Body of pancreas (tissue), 4 donors: ENCODE measurements at regions not wholly inside any gene's neighbourhood (a gene's known extent, or its start where the extent isn't known, plus 50 kb on each side); places are given as distances from the start of the nearest gene placed in this dataset.
"Not testable (repeated sequence)": the region's sequence is repeated elsewhere in the genome, so short reads cannot be mapped to it uniquely, and the experiment has no call there.

Experiments used
- POLR2A ChIP-seq, 3 donors: fragments of 450-650 bp; IDR thresholded peaks; one replicate each; pipeline ENCODE4 v1.6.1; 2016; ENCODE audit warnings: antibody characterized with exemption in 3 of 3, mild to moderate bottlenecking in 2 of 3
- TF ChIP-seq, protein P1 (sequence below), 7 experiments: fragments of 450-650 bp in 4 of 7; fragments of 200-600 bp in 3 of 7; sonication (generic) in 3 of 7; IDR thresholded peaks; one replicate each; pipeline ENCODE4 v1.5.1; 2016 to 2019; ENCODE audit warnings: antibody characterized with exemption in 7 of 7

DNA sequence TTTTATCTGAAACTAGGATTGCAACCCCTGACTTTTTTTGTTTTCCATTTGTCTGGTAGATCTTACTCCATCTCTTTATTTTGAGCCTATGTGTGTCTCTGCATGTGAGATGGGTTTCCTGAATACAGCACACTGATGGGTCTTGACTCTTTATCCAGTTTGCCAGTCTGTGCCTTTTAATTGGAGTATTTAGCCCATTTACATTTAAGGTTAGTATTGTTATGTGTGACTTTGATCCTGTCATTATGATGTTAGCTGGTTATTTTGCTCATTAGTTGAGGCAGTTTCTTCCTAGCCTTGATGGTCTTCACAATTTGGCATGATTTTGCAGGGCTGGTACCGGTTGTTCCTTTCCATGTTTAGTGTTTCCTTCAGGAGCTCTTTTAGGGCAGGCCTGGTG, 148.1 kb upstream of the MAST4 start:
- TF ChIP-seq, protein P1, sequence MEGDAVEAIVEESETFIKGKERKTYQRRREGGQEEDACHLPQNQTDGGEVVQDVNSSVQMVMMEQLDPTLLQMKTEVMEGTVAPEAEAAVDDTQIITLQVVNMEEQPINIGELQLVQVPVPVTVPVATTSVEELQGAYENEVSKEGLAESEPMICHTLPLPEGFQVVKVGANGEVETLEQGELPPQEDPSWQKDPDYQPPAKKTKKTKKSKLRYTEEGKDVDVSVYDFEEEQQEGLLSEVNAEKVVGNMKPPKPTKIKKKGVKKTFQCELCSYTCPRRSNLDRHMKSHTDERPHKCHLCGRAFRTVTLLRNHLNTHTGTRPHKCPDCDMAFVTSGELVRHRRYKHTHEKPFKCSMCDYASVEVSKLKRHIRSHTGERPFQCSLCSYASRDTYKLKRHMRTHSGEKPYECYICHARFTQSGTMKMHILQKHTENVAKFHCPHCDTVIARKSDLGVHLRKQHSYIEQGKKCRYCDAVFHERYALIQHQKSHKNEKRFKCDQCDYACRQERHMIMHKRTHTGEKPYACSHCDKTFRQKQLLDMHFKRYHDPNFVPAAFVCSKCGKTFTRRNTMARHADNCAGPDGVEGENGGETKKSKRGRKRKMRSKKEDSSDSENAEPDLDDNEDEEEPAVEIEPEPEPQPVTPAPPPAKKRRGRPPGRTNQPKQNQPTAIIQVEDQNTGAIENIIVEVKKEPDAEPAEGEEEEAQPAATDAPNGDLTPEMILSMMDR (IDR thresholded peaks at IDR 0.05), result not testable (repeated sequence)
- TF ChIP-seq POLR2A (IDR thresholded peaks at IDR 0.05), result not testable (repeated sequence)
